NCI-H1694 treated with DMSO at 0.1 percent for 48 hours (cell line): ENCODE measurements at regions not wholly inside any gene's neighbourhood (a gene's known extent, or its start where the extent isn't known, plus 50 kb on each side); places are given as distances from the start of the nearest gene placed in this dataset.
"Not testable (repeated sequence)": the region's sequence is repeated elsewhere in the genome, so short reads cannot be mapped to it uniquely, and the experiment has no call there.

Experiments
- DNase-seq: peaks from one replicate; lab custom pipeline; 2025; lab: John Stamatoyannopoulos, UW

- no peak for DNase-seq
These were observed 124.3 kb upstream of the FOXN2 start for GRCh38 chr2:48190230-48190629.

- peak; percentile 52 for DNase-seq
These were observed 119.8 kb upstream of the FOXN2 start for GRCh38 chr2:48194641-48195040.

- peak; percentile 59 for DNase-seq
These were observed 119.3 kb upstream of the FOXN2 start for GRCh38 chr2:48195169-48195568.

DNA sequence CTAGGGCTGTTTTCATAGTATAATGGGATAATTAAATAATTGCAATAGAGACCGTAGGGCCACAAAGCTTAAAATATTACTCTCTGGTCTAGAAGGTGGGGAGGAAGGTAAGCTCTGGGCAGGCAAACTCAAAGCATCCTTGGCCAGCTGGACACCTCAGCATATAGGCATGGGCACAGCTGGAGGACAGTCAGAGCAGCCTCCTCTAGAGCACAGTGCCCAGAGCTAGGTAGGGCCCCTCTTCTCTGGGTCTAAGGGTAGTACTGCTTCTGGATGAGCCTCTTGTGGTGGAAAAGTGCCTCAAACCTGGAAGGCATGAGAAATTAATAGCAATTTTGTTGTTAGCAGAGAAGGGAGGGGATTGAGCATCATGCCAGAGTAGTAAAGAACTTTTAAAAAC is 116.9 kb upstream of the FOXN2 start:
- no peak for DNase-seq

DNA sequence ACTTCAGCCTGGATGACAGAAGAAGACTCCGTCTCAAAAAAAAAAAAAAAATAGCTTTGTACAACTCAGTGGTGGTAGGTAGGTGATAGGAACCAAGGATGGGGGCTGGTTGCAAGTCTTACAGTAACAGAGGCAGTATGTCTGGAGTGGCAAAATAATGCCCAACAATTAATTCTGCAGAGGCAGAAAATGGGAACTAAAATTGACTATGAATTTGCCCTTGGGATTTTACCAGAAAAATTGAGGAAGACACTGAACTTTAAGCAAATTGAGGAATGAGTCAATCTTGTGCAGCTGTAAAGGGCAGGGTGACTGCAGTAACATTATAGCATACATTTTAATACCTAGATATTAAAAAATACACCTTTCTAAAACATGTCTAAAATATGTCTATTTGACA is 116.1 kb upstream of the FOXN2 start:
- no peak for DNase-seq

DNA sequence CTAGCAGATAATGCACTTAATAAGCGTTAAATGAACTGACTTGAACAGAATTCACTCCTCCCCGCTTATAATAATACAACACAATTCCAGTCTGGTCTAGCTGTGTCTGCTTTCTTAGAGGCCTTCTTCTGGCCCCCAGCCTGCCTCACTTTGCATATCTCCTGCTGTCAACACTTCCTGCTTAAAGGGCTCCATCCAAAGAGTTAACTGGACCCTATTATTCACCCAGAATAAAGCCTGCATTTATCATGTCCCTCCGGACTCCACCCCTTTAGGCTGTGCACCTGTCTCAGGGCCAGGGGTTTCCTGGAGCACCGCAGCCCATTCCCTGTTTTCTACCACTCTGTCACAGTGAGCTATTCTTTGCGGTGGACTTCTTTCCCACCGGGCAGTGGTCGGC is 115.4 kb upstream of the FOXN2 start:
- no peak for DNase-seq

GRCh38 chr2:48200620-48201293 is 113.7 kb upstream of the FOXN2 start:
- no peak for DNase-seq

- not testable (repeated sequence) for DNase-seq
These were observed 113.0 kb upstream of the FOXN2 start for GRCh38 chr2:48201435-48201834.

- no peak for DNase-seq
These were observed 111.4 kb upstream of the FOXN2 start for GRCh38 chr2:48202863-48203642.

DNA sequence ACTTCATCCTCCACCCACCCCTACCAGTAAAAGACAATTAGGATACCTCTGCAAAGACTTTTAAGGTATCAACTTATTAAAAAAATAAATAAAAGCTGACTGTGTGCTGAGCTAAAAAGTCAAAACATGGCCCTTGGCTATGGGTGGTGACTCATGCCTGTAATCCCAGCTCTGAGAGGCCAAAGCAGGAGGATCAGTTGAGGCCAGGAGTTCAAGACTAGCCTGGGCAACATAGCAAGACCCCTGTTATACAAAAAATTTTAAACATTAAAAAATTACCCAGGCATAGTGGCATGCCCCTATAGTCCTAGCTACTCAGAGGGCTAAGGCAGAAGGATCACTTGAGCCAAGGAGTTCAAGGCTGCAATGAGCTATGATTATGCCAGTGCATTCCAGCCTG is 110.8 kb upstream of the FOXN2 start:
- no peak for DNase-seq

DNA sequence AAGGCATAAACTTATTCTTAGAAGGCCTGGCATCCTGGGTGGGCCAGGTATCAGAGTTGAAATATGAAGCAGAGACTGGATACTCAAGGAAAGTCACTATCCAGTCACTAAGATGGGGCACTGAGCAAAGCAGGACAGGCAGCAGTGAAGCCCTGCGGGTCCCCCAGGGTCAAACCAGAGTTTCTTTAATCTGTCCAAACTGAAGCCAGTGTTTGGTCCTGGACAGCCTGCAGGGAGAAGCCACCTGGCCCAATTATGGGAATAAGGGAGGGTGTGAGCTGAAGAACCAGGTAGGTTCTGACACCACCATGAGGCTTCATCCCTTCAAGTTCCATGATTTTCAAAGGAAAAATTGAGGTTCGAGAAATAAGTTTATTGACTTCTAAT is 109.7 kb upstream of the FOXN2 start:
- no peak for DNase-seq

DNA sequence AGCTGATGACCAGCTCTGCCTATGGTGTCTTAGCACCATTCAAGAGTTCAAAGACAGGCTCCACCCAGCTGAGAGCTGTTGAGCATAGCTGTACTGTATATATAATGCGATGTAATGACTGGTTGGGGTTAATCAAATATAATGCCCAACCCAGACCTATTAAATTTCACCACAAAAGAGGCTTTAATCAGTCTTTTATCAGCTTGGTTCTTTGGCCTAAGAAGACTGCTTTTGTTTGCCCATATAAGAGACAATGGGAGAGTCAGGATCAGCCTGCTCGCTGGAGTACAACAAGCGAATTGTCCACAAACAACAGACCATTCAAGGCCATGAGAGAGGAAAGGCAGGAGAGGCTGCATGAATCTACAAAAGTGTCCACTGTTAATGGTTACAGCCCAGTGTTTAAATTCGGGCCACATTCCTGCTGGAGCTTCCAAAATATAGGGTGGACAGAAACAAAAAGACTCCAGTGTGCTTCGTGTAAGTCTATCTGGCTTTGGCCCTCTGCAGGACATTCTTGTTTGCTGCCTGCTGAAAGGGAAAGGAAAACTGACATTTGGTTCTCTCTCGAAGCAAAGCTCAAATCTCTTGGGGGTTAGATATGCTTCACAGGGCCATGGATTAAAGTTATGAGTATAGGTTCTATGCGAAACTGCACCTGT is 109.2 kb upstream of the FOXN2 start:
- no peak for DNase-seq

DNA sequence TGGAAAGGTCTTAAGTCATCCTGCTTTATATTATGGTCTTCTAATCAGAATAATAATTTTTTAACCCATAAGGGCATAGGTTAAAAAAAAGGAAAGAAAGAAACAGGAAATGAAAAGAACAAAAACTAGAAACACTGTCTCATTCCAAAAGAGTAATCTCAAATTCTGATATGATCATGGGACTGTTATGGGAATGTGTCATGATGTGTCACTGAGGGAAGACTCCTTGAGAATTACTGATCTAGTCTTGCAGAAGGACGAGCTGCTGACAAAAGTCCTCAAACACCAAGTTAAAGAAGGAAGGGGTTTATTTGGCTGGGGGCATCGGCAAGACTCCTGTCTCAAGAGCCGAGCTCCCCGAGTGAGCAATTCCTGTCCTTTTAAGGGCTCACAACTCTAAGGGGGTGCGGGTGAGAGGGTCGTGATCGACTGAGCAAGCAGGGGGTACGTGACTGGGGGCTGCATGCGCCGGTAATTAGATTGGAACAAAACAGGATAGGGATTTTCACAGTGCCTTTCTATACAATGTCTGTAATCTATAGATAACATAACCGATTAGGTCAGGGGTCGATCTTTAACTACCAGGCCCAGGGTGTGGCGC is 108.3 kb upstream of the FOXN2 start:
- DNase-seq = not testable (repeated sequence)

DNA sequence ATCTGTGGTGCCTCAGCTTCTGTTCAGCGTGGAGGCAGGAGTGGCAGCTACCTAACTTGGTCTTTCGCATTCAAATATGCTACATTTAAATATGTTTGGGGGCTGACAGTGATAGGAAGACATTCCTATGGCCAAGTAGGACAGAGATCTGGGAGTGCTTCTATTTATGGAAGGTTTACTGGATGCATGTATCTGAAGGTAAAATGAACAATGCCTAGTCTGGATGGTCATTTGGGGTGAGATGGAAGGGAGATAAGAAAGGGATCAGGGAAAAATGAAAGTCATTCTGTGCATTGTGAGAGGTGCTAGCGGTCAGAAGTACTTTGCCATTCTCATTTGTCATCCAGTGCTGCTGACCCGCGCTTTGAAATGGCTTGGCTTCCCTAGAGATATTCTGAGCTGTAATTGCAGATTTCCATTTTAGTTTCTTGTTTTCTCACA is 107.3 kb upstream of the FOXN2 start:
- no peak for DNase-seq

DNA sequence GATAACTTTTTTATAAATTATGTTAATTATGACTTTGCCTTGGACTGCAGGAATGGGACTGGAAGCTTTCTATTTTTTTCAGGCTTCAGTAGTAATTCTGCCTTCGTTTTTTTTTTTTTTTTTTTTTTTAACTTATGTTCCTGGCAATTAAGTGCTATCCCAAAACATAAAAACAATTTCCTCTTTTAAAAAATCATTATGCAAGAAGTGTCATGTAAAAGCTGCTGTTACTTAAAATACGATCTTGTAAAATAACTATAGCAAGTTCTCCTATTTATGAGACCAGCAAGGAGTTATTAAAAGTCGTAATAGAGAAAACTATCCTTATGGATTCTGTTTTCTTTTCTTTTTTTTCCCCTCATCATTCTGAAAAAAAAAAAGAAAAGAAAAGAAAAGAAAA is 106.6 kb upstream of the FOXN2 start:
- DNase-seq = no peak

GRCh38 chr2:48209214-48209885 is 105.1 kb upstream of the FOXN2 start:
- DNase-seq = no peak

- DNase-seq = no peak
These were observed 104.3 kb upstream of the FOXN2 start for GRCh38 chr2:48210189-48210588.

- no peak for DNase-seq
These were observed 100.8 kb upstream of the FOXN2 start for GRCh38 chr2:48213646-48214045.

GRCh38 chr2:48218169-48218568 is 96.3 kb upstream of the FOXN2 start:
- no peak for DNase-seq

DNA sequence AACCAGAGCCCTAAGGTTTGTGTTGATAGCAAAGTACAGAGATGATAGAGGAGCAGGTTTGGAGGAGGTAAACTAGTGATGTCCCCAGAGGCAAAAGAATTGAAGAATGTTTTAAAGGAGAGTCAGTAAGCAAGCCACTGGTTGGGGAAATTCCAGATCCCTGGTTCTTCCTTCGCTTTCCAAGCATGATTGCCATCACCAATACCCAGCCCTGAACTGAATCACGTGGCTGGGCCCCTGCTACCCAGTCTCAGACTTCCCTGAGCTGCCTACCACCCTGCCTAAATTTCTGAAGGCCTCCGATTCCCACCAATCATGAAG is 95.3 kb upstream of the FOXN2 start:
- DNase-seq = no peak

DNA sequence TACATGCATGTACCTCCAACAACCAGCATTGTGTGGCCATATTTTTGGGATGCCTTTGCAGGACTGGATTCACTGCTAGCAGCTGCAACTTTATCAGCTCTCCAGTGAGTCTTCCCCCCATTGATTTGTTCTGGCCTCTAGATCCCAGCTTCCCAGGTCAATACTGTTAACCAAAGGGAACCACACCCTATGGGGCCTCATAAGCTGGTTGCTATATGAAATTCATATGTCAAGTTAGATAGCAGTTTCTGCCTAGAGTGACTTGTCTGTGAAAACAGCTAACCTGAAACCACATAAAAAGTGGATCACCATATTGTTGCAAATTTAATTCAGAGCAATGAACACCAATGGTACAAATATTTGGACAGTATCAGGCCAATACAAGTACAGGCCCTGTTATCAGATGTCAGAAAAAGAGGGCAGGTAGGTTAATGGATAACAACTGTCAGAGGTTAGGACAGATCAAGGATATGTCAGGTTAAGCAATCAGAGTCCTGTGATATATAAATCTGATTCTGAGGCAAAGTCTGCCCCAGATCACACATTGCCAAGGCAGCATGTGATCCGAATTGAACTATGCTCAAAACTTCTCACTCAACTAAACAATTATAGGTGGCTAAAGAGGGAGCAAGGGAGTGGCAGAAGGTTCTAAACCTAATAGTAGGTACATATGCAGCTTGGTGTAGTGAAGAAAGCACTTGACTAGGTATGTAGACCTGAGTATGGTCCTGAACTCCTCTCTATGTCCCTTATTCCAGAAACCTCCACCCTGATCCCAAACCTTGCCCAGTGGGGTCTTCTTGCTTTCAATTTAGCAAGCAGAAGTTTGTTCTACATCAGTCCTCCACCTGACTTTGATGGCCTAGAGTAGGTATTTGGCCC is 94.7 kb upstream of the FOXN2 start:
- no peak for DNase-seq
